ENCODE measurements at regions not wholly inside any gene's neighbourhood (a gene's known extent, or its start where the extent isn't known, plus 50 kb on each side); places are given as distances from the start of the nearest gene placed in this dataset.

- H3K27ac Mint-ChIP-seq: no peak overlapping the region
- intact Hi-C loops (cut with micrococcal nuclease): no loop called here
- DNase-seq: no peak
- peaks cover 3% of the 10 kb centered on the region for H3K4me1 Mint-ChIP-seq
- no peaks in the 10 kb centered on the region for H3K27me3 Mint-ChIP-seq
- H3K9me3 Mint-ChIP-seq: peaks cover 10% of the 10 kb centered on the region
- no peak overlapping the region for H3K4me3 Mint-ChIP-seq
- no peaks in the 10 kb centered on the region for H3K36me3 Mint-ChIP-seq (ENCODE audit: low read depth)
Observed at GRCh38 chr22:27113211-27113635, 455.8 kb downstream of the MIAT start.

GRCh38 chr22:27113641-27114040, 456.3 kb downstream of the MIAT start:
- H3K9me3 Mint-ChIP-seq: peaks cover 10% of the 10 kb centered on the region
- DNase-seq: no peak
- no peak overlapping the region for H3K27ac Mint-ChIP-seq
- H3K27me3 Mint-ChIP-seq: no peaks in the 10 kb centered on the region
- H3K36me3 Mint-ChIP-seq (ENCODE audit: low read depth): no peaks in the 10 kb centered on the region
- intact Hi-C loops (cut with micrococcal nuclease): no loop called here
- H3K4me3 Mint-ChIP-seq: no peak overlapping the region
- H3K4me1 Mint-ChIP-seq: peaks cover 3% of the 10 kb centered on the region

GRCh38 chr22:27114186-27114585, 456.8 kb downstream of the MIAT start:
- DNase-seq: no peak
- Mint-ChIP-seq H3K36me3 (ENCODE audit: low read depth) (no peaks in the 10 kb centered on the region), H3K27me3 (no peaks in the 10 kb centered on the region), H3K9me3 (peaks cover 8% of the 10 kb centered on the region), H3K27ac (no peak overlapping the region), H3K4me3 (no peak overlapping the region), H3K4me1 (peaks cover 3% of the 10 kb centered on the region)
- intact Hi-C loops (cut with micrococcal nuclease): no loop called here

GRCh38 chr22:27115410-27115809, 458.0 kb downstream of the MIAT start:
- intact Hi-C loops (cut with micrococcal nuclease): no loop called here
- Mint-ChIP-seq H3K27ac (no peak overlapping the region), H3K4me3 (no peak overlapping the region), H3K27me3 (no peaks in the 10 kb centered on the region), H3K4me1 (peaks cover 3% of the 10 kb centered on the region), H3K36me3 (ENCODE audit: low read depth) (no peaks in the 10 kb centered on the region), H3K9me3 (no peaks in the 10 kb centered on the region)
- no peak for DNase-seq

- Mint-ChIP-seq H3K4me1 (peaks cover 3% of the 10 kb centered on the region), H3K4me3 (no peak overlapping the region), H3K27ac (no peak overlapping the region), H3K27me3 (no peaks in the 10 kb centered on the region), H3K36me3 (ENCODE audit: low read depth) (no peaks in the 10 kb centered on the region), H3K9me3 (no peaks in the 10 kb centered on the region)
- intact Hi-C loops (cut with micrococcal nuclease): no loop called here
- DNase-seq: no peak
Observed at GRCh38 chr22:27115816-27116256, 458.4 kb downstream of the MIAT start.

GRCh38 chr22:27116312-27117086, 459.1 kb downstream of the MIAT start:
- Mint-ChIP-seq H3K9me3 (no peaks in the 10 kb centered on the region), H3K4me3 (no peak overlapping the region), H3K27ac (no peak overlapping the region), H3K27me3 (no peaks in the 10 kb centered on the region), H3K4me1 (peaks cover 3% of the 10 kb centered on the region), H3K36me3 (ENCODE audit: low read depth) (no peaks in the 10 kb centered on the region)
- DNase-seq: no peak
- intact Hi-C loops (cut with micrococcal nuclease): no loop called here

- Mint-ChIP-seq H3K27me3 (peaks cover 3% of the 10 kb centered on the region), H3K9me3 (no peaks in the 10 kb centered on the region), H3K27ac (no peak overlapping the region), H3K36me3 (ENCODE audit: low read depth) (no peaks in the 10 kb centered on the region), H3K4me3 (no peak overlapping the region), H3K4me1 (no peaks in the 10 kb centered on the region)
- no peak for DNase-seq
- intact Hi-C loops (cut with micrococcal nuclease): no loop called here
Observed at GRCh38 chr22:27120036-27120435, 462.6 kb downstream of the MIAT start.

GRCh38 chr22:27122574-27122973, 465.2 kb downstream of the MIAT start:
- intact Hi-C loops (cut with micrococcal nuclease): no loop called here
- Mint-ChIP-seq H3K27ac (no peak overlapping the region), H3K4me3 (no peak overlapping the region), H3K4me1 (no peaks in the 10 kb centered on the region), H3K9me3 (no peaks in the 10 kb centered on the region), H3K36me3 (ENCODE audit: low read depth) (no peaks in the 10 kb centered on the region), H3K27me3 (peaks cover 15% of the 10 kb centered on the region)
- DNase-seq: no peak

- H3K27ac Mint-ChIP-seq: no peak overlapping the region
- no peak overlapping the region for H3K4me3 Mint-ChIP-seq
- no peaks in the 10 kb centered on the region for H3K4me1 Mint-ChIP-seq
- no peaks in the 10 kb centered on the region for H3K9me3 Mint-ChIP-seq
- no peak for DNase-seq
- no peaks in the 10 kb centered on the region for H3K36me3 Mint-ChIP-seq (ENCODE audit: low read depth)
- intact Hi-C loops (cut with micrococcal nuclease): no loop called here
- peaks cover 15% of the 10 kb centered on the region for H3K27me3 Mint-ChIP-seq
Observed at GRCh38 chr22:27123880-27124279, 466.5 kb downstream of the MIAT start.

GRCh38 chr22:27124351-27124966, 467.1 kb downstream of the MIAT start:
- intact Hi-C loops (cut with micrococcal nuclease): no loop called here
- no peak for DNase-seq
- Mint-ChIP-seq H3K4me3 (no peak overlapping the region), H3K27me3 (peaks cover 15% of the 10 kb centered on the region), H3K27ac (no peak overlapping the region), H3K9me3 (no peaks in the 10 kb centered on the region), H3K36me3 (ENCODE audit: low read depth) (no peaks in the 10 kb centered on the region), H3K4me1 (no peaks in the 10 kb centered on the region)

- Mint-ChIP-seq H3K27ac (no peak overlapping the region), H3K9me3 (no peaks in the 10 kb centered on the region), H3K27me3 (peaks cover 15% of the 10 kb centered on the region), H3K4me3 (no peak overlapping the region), H3K36me3 (ENCODE audit: low read depth) (no peaks in the 10 kb centered on the region), H3K4me1 (no peaks in the 10 kb centered on the region)
- intact Hi-C loops (cut with micrococcal nuclease): no loop called here
- DNase-seq: no peak
Observed at GRCh38 chr22:27125539-27125938, 468.2 kb downstream of the MIAT start.

GRCh38 chr22:27127911-27128310, 470.5 kb downstream of the MIAT start:
- Mint-ChIP-seq H3K36me3 (ENCODE audit: low read depth) (no peaks in the 10 kb centered on the region), H3K27me3 (peaks cover 17% of the 10 kb centered on the region), H3K4me3 (no peak overlapping the region), H3K27ac (no peak overlapping the region), H3K4me1 (no peaks in the 10 kb centered on the region), H3K9me3 (no peaks in the 10 kb centered on the region)
- intact Hi-C loops (cut with micrococcal nuclease): no loop called here
- no peak for DNase-seq

GRCh38 chr22:27128461-27129085, 471.2 kb downstream of the MIAT start:
- DNase-seq: no peak
- no peak overlapping the region for H3K4me3 Mint-ChIP-seq
- no peaks in the 10 kb centered on the region for H3K9me3 Mint-ChIP-seq
- H3K4me1 Mint-ChIP-seq: no peaks in the 10 kb centered on the region
- H3K27ac Mint-ChIP-seq: no peak overlapping the region
- intact Hi-C loops (cut with micrococcal nuclease): no loop called here
- peaks cover 17% of the 10 kb centered on the region for H3K27me3 Mint-ChIP-seq
- no peaks in the 10 kb centered on the region for H3K36me3 Mint-ChIP-seq (ENCODE audit: low read depth)

- intact Hi-C loops (cut with micrococcal nuclease): no loop called here
- DNase-seq: no peak
- no peaks in the 10 kb centered on the region for H3K36me3 Mint-ChIP-seq (ENCODE audit: low read depth)
- no peaks in the 10 kb centered on the region for H3K9me3 Mint-ChIP-seq
- H3K4me1 Mint-ChIP-seq: no peaks in the 10 kb centered on the region
- H3K27ac Mint-ChIP-seq: no peak overlapping the region
- H3K27me3 Mint-ChIP-seq: peaks cover 18% of the 10 kb centered on the region
- no peak overlapping the region for H3K4me3 Mint-ChIP-seq
Observed at GRCh38 chr22:27129266-27129665, 471.9 kb downstream of the MIAT start.

All from activated CD4-positive, alpha-beta T cell treated with anti-CD3 and anti-CD28 coated beads, Interleukin-2, amount 10 ng/mL, durations not matched to agents 24 days and 14 days (primary cell).